OCI-LY7 (cell line): ENCODE measurements at regions not wholly inside any gene's neighbourhood (a gene's known extent, or its start where the extent isn't known, plus 50 kb on each side); places are given as distances from the start of the nearest gene placed in this dataset.

Experiments
- BruUV-seq: library from RNA; stranded (reverse); fragments of 400-500 nt; replicated peaks from 2 replicates; lab custom pipeline; 2021; lab: Mats Ljungman, UMichigan
- CTCF ChIA-PET: fragments of 300-600 bp; sonication (Branson Sonifier 250); formaldehyde crosslinking; loops from one replicate; lab custom pipeline; 2022; ENCODE audit warnings: antibody characterized with exemption; ENCODE audit not compliant: unreplicated experiment; lab: Charles Lee
- POLR2A ChIA-PET: fragments of 300-600 bp; sonication (Branson Sonifier 250); formaldehyde crosslinking; loops from one replicate; lab custom pipeline; 2022; ENCODE audit warnings: antibody characterized with exemption; lab: Charles Lee
- DNase-seq: peaks from one replicate; pipeline ENCODE4 v3.0.0-alpha.2; 2015; ENCODE audit warnings: low spot score
- H2AFZ ChIP-seq: fragments of 200-600 bp; sonication (generic), shearing (Covaris generic); 2 replicates; pipeline ENCODE4 v1.6.1; 2014; ENCODE audit warnings: mild to moderate bottlenecking, antibody characterized with exemption, low read length, moderate library complexity
- H3K27ac ChIP-seq: fragments of 200-600 bp; sonication (generic); 2 replicates; pipeline ENCODE4 v1.5.1; 2014; ENCODE audit warnings: mixed run types, low read depth, mild to moderate bottlenecking, moderate library complexity, low read length, inconsistent platforms; ENCODE audit not compliant: poor library complexity, severe bottlenecking
- H3K36me3 ChIP-seq: fragments of 200-600 bp; sonication (generic); 2 replicates; pipeline ENCODE4 v1.6.1; 2014; ENCODE audit warnings: mild to moderate bottlenecking, antibody characterized with exemption, low read length, moderate library complexity, mixed read lengths; ENCODE audit not compliant: insufficient read depth
- H3K4me1 ChIP-seq: fragments of 200-600 bp; sonication (generic); 2 replicates; pipeline ENCODE4 v1.5.1; 2014; ENCODE audit warnings: mild to moderate bottlenecking, low read length; ENCODE audit not compliant: insufficient read depth, poor library complexity, severe bottlenecking
- H3K4me2 ChIP-seq: fragments of 200-600 bp; sonication (generic); 2 replicates; pipeline ENCODE4 v1.6.1; 2014; ENCODE audit warnings: mild to moderate bottlenecking, low read length
- H3K4me3 ChIP-seq: fragments of 200-600 bp; sonication (generic); 2 replicates; pipeline ENCODE4 v1.5.1; 2014; ENCODE audit warnings: mild to moderate bottlenecking, low read depth, low read length; ENCODE audit not compliant: poor library complexity, severe bottlenecking
- H3K79me2 ChIP-seq: fragments of 200-600 bp; sonication (generic); 2 replicates; pipeline ENCODE4 v1.6.1; 2016; ENCODE audit warnings: low read depth, mild to moderate bottlenecking, low read length, moderate library complexity, mixed read lengths; ENCODE audit not compliant: insufficient read depth
- H3K9me2 ChIP-seq: fragments of 200-600 bp; sonication (generic); 2 replicates; pipeline ENCODE4 v1.6.1; 2016; ENCODE audit warnings: mild to moderate bottlenecking, low read length, mixed read lengths; ENCODE audit not compliant: insufficient read depth
- H3K9me3 ChIP-seq: fragments of 200-600 bp; sonication (generic); 2 replicates; pipeline ENCODE4 v1.6.1; 2014; ENCODE audit warnings: mild to moderate bottlenecking, mixed run types, low read length, mixed read lengths
- H4K20me1 ChIP-seq: fragments of 200-600 bp; sonication (generic); 2 replicates; pipeline ENCODE4 v1.6.1; 2014; ENCODE audit warnings: mild to moderate bottlenecking, antibody characterized with exemption, low read length, moderate library complexity, mixed read lengths; ENCODE audit not compliant: insufficient read depth
- EZH2phosphoT487 ChIP-seq: fragments of 200-600 bp; sonication (generic); IDR thresholded peaks from 2 replicates; pipeline ENCODE4 v1.6.1; 2018; ENCODE audit warnings: low read depth, borderline replicate concordance, mild to moderate bottlenecking, mixed run types, antibody characterized with exemption, low read length, moderate library complexity, mixed read lengths
- intact Hi-C: fragments of 100-400 bp; cut with micrococcal nuclease; formaldehyde crosslinking; loops from one replicate; pipeline ENCODE4 v1.10.0; 2022; ENCODE audit not compliant: unreplicated experiment
- TF ChIP-seq, protein P1 (sequence below): fragments of 200-600 bp; sonication (generic); conservative IDR thresholded peaks from 2 replicates; pipeline ENCODE4 v1.5.1; 2014; ENCODE audit warnings: mild to moderate bottlenecking, antibody characterized with exemption, low read length, moderate library complexity, mixed read lengths

DNA sequence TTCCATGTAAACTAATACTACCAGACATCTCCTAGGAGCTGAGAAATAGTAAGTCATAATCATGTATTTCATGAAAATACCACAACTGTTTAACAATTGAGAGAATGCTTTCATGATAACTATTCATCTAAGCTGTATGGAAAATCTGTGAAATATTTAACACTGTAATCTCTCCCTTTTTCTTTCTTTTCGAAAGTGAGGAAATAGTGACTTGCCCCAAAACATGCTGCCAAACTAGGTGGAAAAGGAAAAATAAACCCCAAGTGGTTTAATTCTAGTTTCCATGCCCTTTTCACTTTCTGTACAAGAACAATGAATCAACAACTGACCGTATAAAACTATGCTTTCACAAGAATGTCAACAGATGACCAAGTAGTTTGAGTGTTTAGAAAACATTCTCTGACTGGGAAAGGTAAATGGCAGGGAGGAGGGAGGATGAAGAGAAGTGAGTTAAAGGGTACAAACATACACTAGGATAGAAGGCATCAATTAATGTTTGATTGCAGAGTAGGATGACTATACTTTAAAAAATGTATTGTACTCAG lies 147.5 kb upstream of the AVPR1A start:
- no peaks in the 10 kb centered on the region for H3K36me3 ChIP-seq
- no peak for DNase-seq
- H2AFZ ChIP-seq: no peak overlapping the region
- ChIA-PET CTCF (no interaction called here), POLR2A (no interaction called here)
- H3K9me2 ChIP-seq: no peaks in the 10 kb centered on the region
- H3K4me3 ChIP-seq: no peak overlapping the region
- intact Hi-C loops: no loop called here
- no peak overlapping the region for H3K27ac ChIP-seq
- H3K79me2 ChIP-seq: no peaks in the 10 kb centered on the region
- TF ChIP-seq, protein P1, sequence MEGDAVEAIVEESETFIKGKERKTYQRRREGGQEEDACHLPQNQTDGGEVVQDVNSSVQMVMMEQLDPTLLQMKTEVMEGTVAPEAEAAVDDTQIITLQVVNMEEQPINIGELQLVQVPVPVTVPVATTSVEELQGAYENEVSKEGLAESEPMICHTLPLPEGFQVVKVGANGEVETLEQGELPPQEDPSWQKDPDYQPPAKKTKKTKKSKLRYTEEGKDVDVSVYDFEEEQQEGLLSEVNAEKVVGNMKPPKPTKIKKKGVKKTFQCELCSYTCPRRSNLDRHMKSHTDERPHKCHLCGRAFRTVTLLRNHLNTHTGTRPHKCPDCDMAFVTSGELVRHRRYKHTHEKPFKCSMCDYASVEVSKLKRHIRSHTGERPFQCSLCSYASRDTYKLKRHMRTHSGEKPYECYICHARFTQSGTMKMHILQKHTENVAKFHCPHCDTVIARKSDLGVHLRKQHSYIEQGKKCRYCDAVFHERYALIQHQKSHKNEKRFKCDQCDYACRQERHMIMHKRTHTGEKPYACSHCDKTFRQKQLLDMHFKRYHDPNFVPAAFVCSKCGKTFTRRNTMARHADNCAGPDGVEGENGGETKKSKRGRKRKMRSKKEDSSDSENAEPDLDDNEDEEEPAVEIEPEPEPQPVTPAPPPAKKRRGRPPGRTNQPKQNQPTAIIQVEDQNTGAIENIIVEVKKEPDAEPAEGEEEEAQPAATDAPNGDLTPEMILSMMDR: no peak
- no peak for TF ChIP-seq EZH2phosphoT487
- no peaks in the 10 kb centered on the region for H4K20me1 ChIP-seq
- H3K4me2 ChIP-seq: no peak overlapping the region
- no TSS peak for BruUV-seq
- H3K9me3 ChIP-seq: no peaks in the 10 kb centered on the region
- no peaks in the 10 kb centered on the region for H3K4me1 ChIP-seq

DNA sequence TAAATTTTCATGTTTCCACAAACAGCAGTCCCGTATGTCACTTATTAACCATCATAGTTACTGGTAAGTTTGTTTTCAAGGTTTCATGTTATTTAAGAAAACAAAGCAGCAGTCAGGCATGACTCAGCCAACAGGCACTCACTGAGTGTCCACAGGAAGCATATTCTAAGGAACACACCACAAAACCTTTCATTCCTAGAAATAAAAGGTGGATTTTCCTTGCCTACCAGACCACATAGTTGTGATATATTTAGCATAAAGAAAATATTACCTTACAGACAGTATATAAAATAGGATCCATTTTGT lies 143.3 kb upstream of the AVPR1A start:
- intact Hi-C loops: no loop called here
- DNase-seq: no peak
- H3K27ac ChIP-seq: no peak overlapping the region
- H3K79me2 ChIP-seq: no peaks in the 10 kb centered on the region
- H3K4me2 ChIP-seq: no peak overlapping the region
- H3K4me1 ChIP-seq: no peaks in the 10 kb centered on the region
- no peaks in the 10 kb centered on the region for H3K9me3 ChIP-seq
- CTCF ChIA-PET: no interaction called here
- H4K20me1 ChIP-seq: no peaks in the 10 kb centered on the region
- BruUV-seq: no TSS peak
- TF ChIP-seq, protein P1: no peak
- TF ChIP-seq EZH2phosphoT487: no peak
- POLR2A ChIA-PET: no interaction called here
- H3K36me3 ChIP-seq: no peaks in the 10 kb centered on the region
- H2AFZ ChIP-seq: no peak overlapping the region
- H3K9me2 ChIP-seq: no peaks in the 10 kb centered on the region
- no peak overlapping the region for H3K4me3 ChIP-seq

DNA sequence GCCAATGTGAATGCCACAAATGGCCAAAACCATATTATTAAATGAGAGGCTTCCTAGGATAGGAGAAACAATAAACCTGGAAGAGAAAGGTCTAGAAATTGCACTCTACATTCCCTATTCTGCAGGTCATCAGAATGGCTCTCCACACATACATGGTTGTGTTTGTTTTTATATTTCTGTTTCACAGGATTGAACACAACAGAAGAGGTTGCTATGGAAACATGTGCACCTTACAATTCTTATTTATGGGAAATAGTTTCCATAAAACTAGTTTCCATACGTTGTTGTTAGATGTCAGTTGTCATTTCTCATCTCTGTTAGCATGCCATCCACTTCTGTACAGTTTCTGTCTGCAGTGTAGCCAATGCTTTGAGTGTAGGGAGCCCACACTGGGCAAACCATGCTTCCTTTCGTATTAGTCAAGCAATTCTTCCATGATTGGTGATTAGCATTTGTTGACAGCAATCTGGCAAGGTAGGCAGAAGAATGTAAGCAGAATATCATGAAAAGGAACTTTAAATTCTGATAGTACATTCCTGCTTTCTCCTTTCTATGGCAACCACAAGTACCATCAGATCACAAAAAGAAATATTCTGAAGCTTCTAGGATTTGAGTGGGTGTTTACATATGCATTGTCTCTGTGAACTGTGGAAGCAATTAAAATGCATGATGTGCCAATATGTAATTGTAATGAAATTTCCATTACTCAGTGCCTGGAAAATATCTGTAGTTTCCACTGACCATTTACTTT lies 141.6 kb upstream of the AVPR1A start:
- no TSS peak for BruUV-seq
- Histone ChIP-seq H3K4me2 (no peak overlapping the region), H3K4me3 (no peak overlapping the region), H3K4me1 (no peaks in the 10 kb centered on the region), H4K20me1 (no peaks in the 10 kb centered on the region), H3K27ac (no peak overlapping the region), H3K36me3 (no peaks in the 10 kb centered on the region), H3K9me2 (no peaks in the 10 kb centered on the region), H3K79me2 (no peaks in the 10 kb centered on the region), H2AFZ (no peak overlapping the region), H3K9me3 (no peaks in the 10 kb centered on the region)
- ChIA-PET CTCF (no interaction called here), POLR2A (no interaction called here)
- TF ChIP-seq, protein P1: no peak
- TF ChIP-seq EZH2phosphoT487: no peak
- intact Hi-C loops: no loop called here
- DNase-seq: no peak
